ENCODE measurements at regions not wholly inside any gene's neighbourhood (a gene's known extent, or its start where the extent isn't known, plus 50 kb on each side); places are given as distances from the start of the nearest gene placed in this dataset.

- no peak for TF ChIP-seq CTCF (IDR thresholded peaks at IDR 0.05; ENCODE audit: insufficient read depth, low read length)
- DNase-seq (ENCODE audit: low read depth): no peak
- no peak overlapping the region for H3K4me3 ChIP-seq (ENCODE audit: low read depth, low read length)
Observed at GRCh38 chr12:66979251-66979650, 289.9 kb upstream of the CAND1 start.

- no peak for TF ChIP-seq CTCF (IDR thresholded peaks at IDR 0.05; ENCODE audit: insufficient read depth, low read length)
- no peak for DNase-seq (ENCODE audit: low read depth)
Observed at GRCh38 chr12:66984077-66984476, 285.1 kb upstream of the CAND1 start.

GRCh38 chr12:66984962-66985361 is 284.2 kb upstream of the CAND1 start:
- no peak for DNase-seq (ENCODE audit: low read depth)
- no peak overlapping the region for H3K4me3 ChIP-seq (ENCODE audit: low read depth, low read length)
- TF ChIP-seq CTCF (IDR thresholded peaks at IDR 0.05; ENCODE audit: insufficient read depth, low read length): no peak

More at GRCh38 chr12:66984077-66984476, 285.1 kb upstream of the CAND1 start:
- no peak overlapping the region for H3K4me3 ChIP-seq (ENCODE audit: low read depth, low read length)

- TF ChIP-seq CTCF (IDR thresholded peaks at IDR 0.05; ENCODE audit: insufficient read depth, low read length): no peak
- DNase-seq (ENCODE audit: low read depth): no peak
Observed at GRCh38 chr12:66999141-66999540, 270.0 kb upstream of the CAND1 start.

GRCh38 chr12:67001251-67001650 is 267.9 kb upstream of the CAND1 start:
- no peak for TF ChIP-seq CTCF (IDR thresholded peaks at IDR 0.05; ENCODE audit: insufficient read depth, low read length)
- H3K4me3 ChIP-seq (ENCODE audit: low read depth, low read length): no peak overlapping the region
- DNase-seq (ENCODE audit: low read depth): no peak

More at GRCh38 chr12:66999141-66999540, 270.0 kb upstream of the CAND1 start:
- no peak overlapping the region for H3K4me3 ChIP-seq (ENCODE audit: low read depth, low read length)

- no peak for DNase-seq (ENCODE audit: low read depth)
- no peak for TF ChIP-seq CTCF (IDR thresholded peaks at IDR 0.05; ENCODE audit: insufficient read depth, low read length)
- no peak overlapping the region for H3K4me3 ChIP-seq (ENCODE audit: low read depth, low read length)
Observed at GRCh38 chr12:67002720-67003119, 266.4 kb upstream of the CAND1 start.

- TF ChIP-seq CTCF (IDR thresholded peaks at IDR 0.05; ENCODE audit: insufficient read depth, low read length): no peak
- H3K4me3 ChIP-seq (ENCODE audit: low read depth, low read length): no peak overlapping the region
- no peak for DNase-seq (ENCODE audit: low read depth)
Observed at GRCh38 chr12:67006610-67007009, 262.5 kb upstream of the CAND1 start.

Measured in fibroblast of the aortic adventitia (primary cell).